SU-DHL-6 (cell line): ENCODE measurements at regions not wholly inside any gene's neighbourhood (a gene's known extent, or its start where the extent isn't known, plus 50 kb on each side); places are given as distances from the start of the nearest gene placed in this dataset.

ENCODE experiments used
- H2AFZ ChIP-seq: fragments of 200-600 bp; sonication (generic); 2 replicates; pipeline ENCODE4 v1.6.1; 2014; ENCODE audit warnings: low read depth, mild to moderate bottlenecking, moderate library complexity, mixed read lengths, antibody characterized with exemption, low read length; ENCODE audit not compliant: severe bottlenecking
- H3F3A ChIP-seq: fragments of 200-600 bp; shearing (Covaris generic); 2 replicates; pipeline ENCODE4 v1.6.0; 2016; ENCODE audit warnings: antibody characterized with exemption, mild to moderate bottlenecking; ENCODE audit not compliant: insufficient read depth
- H3K27ac ChIP-seq: fragments of 200-600 bp; sonication (generic); 2 replicates; pipeline ENCODE4 v1.5.1; 2016; ENCODE audit warnings: low read depth, mild to moderate bottlenecking, low read length, moderate library complexity, mixed read lengths
- H3K27me3 ChIP-seq: fragments of 200-600 bp; sonication (generic), shearing (Covaris generic); 2 replicates; pipeline ENCODE4 v1.6.0; 2014; ENCODE audit warnings: mild to moderate bottlenecking, low read length
- H3K36me3 ChIP-seq: fragments of 200-600 bp; sonication (generic); 2 replicates; pipeline ENCODE4 v1.6.1; 2014; ENCODE audit warnings: mild to moderate bottlenecking, low read length, mixed read lengths
- H3K4me2 ChIP-seq: fragments of 300-600, 200-600 bp; shearing (Covaris generic), sonication (generic); 2 replicates; pipeline ENCODE4 v1.6.0; 2014; ENCODE audit warnings: low read length, low read depth, mild to moderate bottlenecking; ENCODE audit not compliant: poor library complexity, severe bottlenecking
- H3K4me3 ChIP-seq: fragments of 200-600 bp; sonication (generic); 2 replicates; pipeline ENCODE4 v1.5.1; 2014; ENCODE audit warnings: antibody characterized with exemption, low read length, mild to moderate bottlenecking, mixed read lengths; ENCODE audit not compliant: insufficient read depth, poor library complexity, severe bottlenecking
- H3K79me2 ChIP-seq: fragments of 200-600 bp; sonication (generic); 2 replicates; pipeline ENCODE4 v1.6.1; 2014; ENCODE audit warnings: mild to moderate bottlenecking, low read length, moderate library complexity; ENCODE audit not compliant: insufficient read depth
- H3K9ac ChIP-seq: fragments of 200-600 bp; sonication (generic); 2 replicates; pipeline ENCODE4 v1.7.0; 2014; ENCODE audit warnings: mild to moderate bottlenecking, low read length
- H3K9me2 ChIP-seq: fragments of 200-600 bp; sonication (generic); replicated peaks from 2 replicates; pipeline ENCODE4 v1.6.1; 2014; ENCODE audit warnings: low read length; ENCODE audit not compliant: insufficient read depth
- H3K9me3 ChIP-seq: fragments of 200-600 bp; sonication (generic); 2 replicates; pipeline ENCODE4 v1.6.1; 2014; ENCODE audit warnings: low read length, mixed read lengths; ENCODE audit not compliant: insufficient read depth
- H4K20me1 ChIP-seq: fragments of 200-600 bp; sonication (generic); 2 replicates; pipeline ENCODE4 v1.6.1; 2014; ENCODE audit warnings: low read depth, mild to moderate bottlenecking, antibody characterized with exemption, low read length, moderate library complexity, mixed read lengths
- EZH2phosphoT487 ChIP-seq: fragments of 200-600 bp; sonication (generic), shearing (Covaris generic); conservative IDR thresholded peaks from 2 replicates; pipeline ENCODE4 v1.6.1; 2018; ENCODE audit warnings: mild to moderate bottlenecking, antibody characterized with exemption, low read length, moderate library complexity, mixed read lengths
- TF ChIP-seq, protein P1 (sequence below): fragments of 200-600 bp; sonication (generic); IDR thresholded peaks from one replicate; pipeline ENCODE4 v1.5.1; 2017; ENCODE audit warnings: antibody characterized with exemption, mild to moderate bottlenecking, low read length, moderate library complexity; ENCODE audit not compliant: insufficient read depth, poor library complexity, severe bottlenecking

- Histone ChIP-seq H3K27me3 (no peaks in the 10 kb centered on the region), H3K9me3 (no peaks in the 10 kb centered on the region), H4K20me1 (no peaks in the 10 kb centered on the region), H3F3A (no peaks in the 10 kb centered on the region), H3K27ac (no peak overlapping the region), H3K79me2 (no peaks in the 10 kb centered on the region), H3K9ac (no peak overlapping the region), H3K4me2 (no peak overlapping the region), H3K4me3 (no peak overlapping the region), H2AFZ (no peak overlapping the region), H3K36me3 (no peaks in the 10 kb centered on the region), H3K9me2 (no peaks in the 10 kb centered on the region)
- TF ChIP-seq, protein P1, sequence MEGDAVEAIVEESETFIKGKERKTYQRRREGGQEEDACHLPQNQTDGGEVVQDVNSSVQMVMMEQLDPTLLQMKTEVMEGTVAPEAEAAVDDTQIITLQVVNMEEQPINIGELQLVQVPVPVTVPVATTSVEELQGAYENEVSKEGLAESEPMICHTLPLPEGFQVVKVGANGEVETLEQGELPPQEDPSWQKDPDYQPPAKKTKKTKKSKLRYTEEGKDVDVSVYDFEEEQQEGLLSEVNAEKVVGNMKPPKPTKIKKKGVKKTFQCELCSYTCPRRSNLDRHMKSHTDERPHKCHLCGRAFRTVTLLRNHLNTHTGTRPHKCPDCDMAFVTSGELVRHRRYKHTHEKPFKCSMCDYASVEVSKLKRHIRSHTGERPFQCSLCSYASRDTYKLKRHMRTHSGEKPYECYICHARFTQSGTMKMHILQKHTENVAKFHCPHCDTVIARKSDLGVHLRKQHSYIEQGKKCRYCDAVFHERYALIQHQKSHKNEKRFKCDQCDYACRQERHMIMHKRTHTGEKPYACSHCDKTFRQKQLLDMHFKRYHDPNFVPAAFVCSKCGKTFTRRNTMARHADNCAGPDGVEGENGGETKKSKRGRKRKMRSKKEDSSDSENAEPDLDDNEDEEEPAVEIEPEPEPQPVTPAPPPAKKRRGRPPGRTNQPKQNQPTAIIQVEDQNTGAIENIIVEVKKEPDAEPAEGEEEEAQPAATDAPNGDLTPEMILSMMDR, result no peak
- no peak for TF ChIP-seq EZH2phosphoT487
These were observed 560.5 kb downstream of the BCL11B start for GRCh38 chr14:98711453-98711852.

DNA sequence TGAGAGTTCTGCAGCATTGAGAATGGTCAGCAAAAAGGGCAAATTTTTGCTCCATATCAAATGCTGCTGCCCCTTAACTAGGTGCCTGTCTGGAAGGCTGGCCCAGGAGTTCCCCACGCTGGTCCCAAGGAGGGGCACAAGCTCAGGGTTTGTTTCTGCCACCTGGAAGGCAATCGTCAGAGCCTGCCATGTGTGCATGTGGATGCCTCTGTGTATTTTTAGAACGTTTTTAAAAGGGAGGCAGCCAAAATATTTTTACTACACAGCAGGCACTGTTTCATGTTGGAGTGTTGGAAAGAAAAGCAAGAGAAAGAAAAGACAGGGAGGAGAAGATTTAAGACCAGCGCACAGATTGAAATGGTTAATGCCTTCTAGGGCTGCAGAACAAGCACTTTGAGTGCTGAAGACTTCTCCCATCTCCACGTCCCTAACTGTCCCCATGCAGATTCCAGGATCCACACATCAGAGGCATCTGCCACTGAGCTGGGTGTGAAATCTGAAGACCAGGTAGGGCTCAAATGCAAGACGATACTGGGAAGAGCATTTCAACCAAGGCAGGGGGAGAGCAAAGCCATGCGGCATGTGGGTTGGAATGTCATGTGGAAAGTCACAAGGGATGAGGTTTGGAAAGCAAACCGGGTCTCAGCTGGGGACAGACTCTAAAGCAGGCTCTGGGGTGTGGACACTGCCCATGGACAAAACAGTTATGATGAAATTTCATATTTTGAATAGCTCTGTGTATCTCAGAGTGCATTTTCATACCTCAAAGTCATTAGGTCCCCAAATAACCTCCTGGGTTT is 557.2 kb downstream of the BCL11B start:
- H3K36me3 ChIP-seq, result no peaks in the 10 kb centered on the region
- H3K4me2 ChIP-seq, result no peak overlapping the region
- no peak overlapping the region for H3K27ac ChIP-seq
- H3K9me3 ChIP-seq, result no peaks in the 10 kb centered on the region
- no peak overlapping the region for H3K9ac ChIP-seq
- no peak overlapping the region for H3K4me3 ChIP-seq
- H3K9me2 ChIP-seq, result no peaks in the 10 kb centered on the region
- no peak for TF ChIP-seq EZH2phosphoT487
- TF ChIP-seq, protein P1, result no peak
- H3F3A ChIP-seq, result no peaks in the 10 kb centered on the region
- no peaks in the 10 kb centered on the region for H4K20me1 ChIP-seq
- H3K79me2 ChIP-seq, result no peaks in the 10 kb centered on the region
- H2AFZ ChIP-seq, result no peak overlapping the region
- H3K27me3 ChIP-seq, result no peaks in the 10 kb centered on the region

DNA sequence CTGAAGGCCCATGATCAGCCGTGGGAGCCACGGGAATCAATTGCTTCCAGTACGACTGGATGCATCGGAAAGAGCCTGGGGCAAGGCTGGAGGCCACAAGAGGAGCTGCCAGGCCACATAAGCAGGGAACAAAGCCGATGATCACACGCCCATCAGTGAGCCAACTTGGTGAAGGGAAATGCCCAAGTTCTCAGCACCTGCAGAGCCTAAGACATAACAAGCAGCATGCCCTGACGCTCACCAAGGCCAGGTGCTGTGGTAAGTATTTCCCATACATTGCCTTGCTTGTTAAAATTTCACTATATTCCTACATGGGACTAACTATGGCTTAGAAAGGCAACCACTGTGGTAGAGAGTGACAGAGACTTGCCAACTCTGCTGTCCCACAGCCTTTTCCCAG is 555.9 kb downstream of the BCL11B start:
- H3K9me3 ChIP-seq, result no peaks in the 10 kb centered on the region
- no peak overlapping the region for H2AFZ ChIP-seq
- no peaks in the 10 kb centered on the region for H3F3A ChIP-seq
- no peak overlapping the region for H3K4me2 ChIP-seq
- no peaks in the 10 kb centered on the region for H4K20me1 ChIP-seq
- H3K9me2 ChIP-seq, result no peaks in the 10 kb centered on the region
- no peak overlapping the region for H3K9ac ChIP-seq
- no peaks in the 10 kb centered on the region for H3K79me2 ChIP-seq
- no peaks in the 10 kb centered on the region for H3K36me3 ChIP-seq
- H3K27ac ChIP-seq, result no peak overlapping the region
- H3K4me3 ChIP-seq, result no peak overlapping the region
- TF ChIP-seq EZH2phosphoT487, result no peak
- TF ChIP-seq, protein P1, result no peak
- no peaks in the 10 kb centered on the region for H3K27me3 ChIP-seq
